ENCODE measurements at regions not wholly inside any gene's neighbourhood (a gene's known extent, or its start where the extent isn't known, plus 50 kb on each side); places are given as distances from the start of the nearest gene placed in this dataset.
"Not testable (repeated sequence)": the region's sequence is repeated elsewhere in the genome, so short reads cannot be mapped to it uniquely, and the experiment has no call there.

- ATAC-seq: no peak
- intact Hi-C loops (cut with DNase I): no loop called here
- DNase-seq (ENCODE audit: missing footprints): no peak
Measured at GRCh38 chr16:46519063-46519462, 102.1 kb downstream of the SHCBP1 start.

- no peak for ATAC-seq
- DNase-seq (ENCODE audit: missing footprints): no peak
- intact Hi-C loops (cut with DNase I): no loop called here
Measured at GRCh38 chr16:46496701-46497100, 124.5 kb downstream of the SHCBP1 start.

GRCh38 chr16:46482895-46483294 lies 138.3 kb downstream of the SHCBP1 start:
- ATAC-seq (no peak), DNase-seq (ENCODE audit: missing footprints) (no peak)
- intact Hi-C loops (cut with DNase I): no loop called here

GRCh38 chr16:46466239-46466638 lies 154.9 kb downstream of the SHCBP1 start:
- DNase-seq (ENCODE audit: missing footprints) (no peak), ATAC-seq (no peak)
- intact Hi-C loops (cut with DNase I): no loop called here

GRCh38 chr16:46454801-46455200 lies 166.4 kb downstream of the SHCBP1 start:
- ATAC-seq; DNase-seq (ENCODE audit: missing footprints); intact Hi-C loops (cut with DNase I): not testable (repeated sequence)

- ATAC-seq: no peak
- intact Hi-C loops (cut with DNase I): no loop called here
- DNase-seq (ENCODE audit: missing footprints): no peak
Measured at GRCh38 chr16:46428108-46429061, 192.8 kb downstream of the SHCBP1 start.

- ATAC-seq: no peak
- DNase-seq (ENCODE audit: missing footprints): no peak
- intact Hi-C loops (cut with DNase I): no loop called here
Measured at GRCh38 chr16:46427340-46428107, 193.7 kb downstream of the SHCBP1 start.

GRCh38 chr16:46426336-46426735 lies 194.8 kb downstream of the SHCBP1 start:
- intact Hi-C loops (cut with DNase I): no loop called here
- DNase-seq (ENCODE audit: missing footprints) (no peak), ATAC-seq (no peak)

- no peak for ATAC-seq
- intact Hi-C loops (cut with DNase I): no loop called here
Measured at GRCh38 chr16:46404028-46404427, 217.2 kb downstream of the SHCBP1 start.

GRCh38 chr16:46398559-46398958 lies 222.6 kb downstream of the SHCBP1 start:
- ATAC-seq: not testable (repeated sequence)

More at GRCh38 chr16:46404028-46404427, 217.2 kb downstream of the SHCBP1 start:
- DNase-seq (ENCODE audit: missing footprints): no peak

GRCh38 chr16:46396883-46397270 lies 224.3 kb downstream of the SHCBP1 start:
- DNase-seq (ENCODE audit: missing footprints); ATAC-seq; intact Hi-C loops (cut with DNase I): not testable (repeated sequence)

More at GRCh38 chr16:46398559-46398958, 222.6 kb downstream of the SHCBP1 start:
- DNase-seq (ENCODE audit: missing footprints); intact Hi-C loops (cut with DNase I): not testable (repeated sequence)

GRCh38 chr16:46396131-46396882 lies 224.9 kb downstream of the SHCBP1 start:
- ATAC-seq; intact Hi-C loops (cut with DNase I); DNase-seq (ENCODE audit: missing footprints): not testable (repeated sequence)

- DNase-seq (ENCODE audit: missing footprints); ATAC-seq; intact Hi-C loops (cut with DNase I): not testable (repeated sequence)
Measured at GRCh38 chr16:46395391-46395921, 225.7 kb downstream of the SHCBP1 start.

- intact Hi-C loops (cut with DNase I); DNase-seq (ENCODE audit: missing footprints): not testable (repeated sequence)
Measured at GRCh38 chr16:46394963-46395362, 226.2 kb downstream of the SHCBP1 start.

GRCh38 chr16:46394149-46394548 lies 227.0 kb downstream of the SHCBP1 start:
- DNase-seq (ENCODE audit: missing footprints); ATAC-seq; intact Hi-C loops (cut with DNase I): not testable (repeated sequence)

More at GRCh38 chr16:46394963-46395362, 226.2 kb downstream of the SHCBP1 start:
- ATAC-seq: not testable (repeated sequence)

- DNase-seq (ENCODE audit: missing footprints); intact Hi-C loops (cut with DNase I); ATAC-seq: not testable (repeated sequence)
Measured at GRCh38 chr16:46392930-46393722, 228.1 kb downstream of the SHCBP1 start.

- intact Hi-C loops (cut with DNase I); DNase-seq (ENCODE audit: missing footprints): not testable (repeated sequence)
- peak; percentile 4 for ATAC-seq
Measured at GRCh38 chr16:46390660-46391462, 230.3 kb downstream of the SHCBP1 start.
